Fibroblast of lung (primary cell): ENCODE measurements at regions not wholly inside any gene's neighbourhood (a gene's known extent, or its start where the extent isn't known, plus 50 kb on each side); places are given as distances from the start of the nearest gene placed in this dataset.
A peak's percentile ranks its signal among the peaks of the same experiment; 100 is the strongest.

ENCODE experiments used
- DNase-seq, 2 donors: peaks; one replicate each; pipeline versions ENCODE4 v3.0.0 to v3.0.0-alpha.2; 2010; ENCODE audit warnings: low read depth in 2 of 2
- H2AFZ ChIP-seq: 2 replicates; pipeline ENCODE4 v1.5.1; 2012; ENCODE audit warnings: low read length, control low read depth, inconsistent platforms
- H3K27ac ChIP-seq: 2 replicates; pipeline ENCODE4 v1.5.1; 2011; ENCODE audit warnings: low read length, control low read depth; ENCODE audit not compliant: insufficient read depth
- H3K27me3 ChIP-seq: 2 replicates; pipeline ENCODE4 v1.5.1; 2011; ENCODE audit warnings: mild to moderate bottlenecking, low read length; ENCODE audit not compliant: control insufficient read depth, insufficient read depth
- H3K36me3 ChIP-seq: 2 replicates; pipeline ENCODE4 v1.5.1; 2011; ENCODE audit warnings: low read length; ENCODE audit not compliant: control insufficient read depth, insufficient read depth
- H3K4me1 ChIP-seq: 2 replicates; pipeline ENCODE4 v1.5.1; 2011; ENCODE audit warnings: low read length; ENCODE audit not compliant: control insufficient read depth, insufficient read depth; ENCODE audit errors: extremely low read depth
- H3K4me2 ChIP-seq: 2 replicates; pipeline ENCODE4 v1.5.1; 2011; ENCODE audit warnings: low read length, control low read depth; ENCODE audit not compliant: insufficient read depth; ENCODE audit errors: extremely low read depth
- H3K4me3 ChIP-seq, 4 experiments: fragments of 200-600 bp in 1 of 4; sonication (generic) in 1 of 4; replicated peaks in 1 of 4; 2 replicates each; pipeline ENCODE4 v1.5.1; 2011 to 2016; ENCODE audit warnings: low read length in 4 of 4, low read depth in 3 of 4, mild to moderate bottlenecking in 3 of 4, control low read depth in 2 of 4, inconsistent platforms in 1 of 4, mixed read lengths in 1 of 4; ENCODE audit not compliant: insufficient read depth in 1 of 4; ENCODE audit errors: control extremely low read depth in 1 of 4
- H3K79me2 ChIP-seq: 2 replicates; pipeline ENCODE4 v1.5.1; 2012; ENCODE audit warnings: mild to moderate bottlenecking, low read length, inconsistent platforms; ENCODE audit not compliant: control insufficient read depth, insufficient read depth
- H3K9ac ChIP-seq: 2 replicates; pipeline ENCODE4 v1.5.1; 2011; ENCODE audit warnings: mild to moderate bottlenecking, low read length, control low read depth; ENCODE audit not compliant: insufficient read depth
- H3K9me3 ChIP-seq: 2 replicates; pipeline ENCODE4 v1.5.1; 2012; ENCODE audit warnings: low read depth, low read length; ENCODE audit not compliant: control insufficient read depth, insufficient read depth
- H4K20me1 ChIP-seq: 2 replicates; pipeline ENCODE4 v1.5.1; 2011; ENCODE audit warnings: low read length; ENCODE audit not compliant: control insufficient read depth, insufficient read depth; ENCODE audit errors: extremely low read depth
- EZH2 ChIP-seq: IDR thresholded peaks from 2 replicates; pipeline ENCODE4 v1.5.1; 2012; ENCODE audit warnings: low read length, control low read depth, mild to moderate bottlenecking; ENCODE audit errors: missing control alignments
- TF ChIP-seq, protein P1 (sequence below), 2 donors: IDR thresholded peaks in 1 of 2; conservative IDR thresholded peaks in 1 of 2; 1 replicate in 1 of 2; 2 replicates in 1 of 2; pipeline ENCODE4 v1.5.1; 2011 to 2012; ENCODE audit warnings: low read length in 2 of 2, control low read depth in 1 of 2, inconsistent platforms in 1 of 2, low read depth in 1 of 2, mild to moderate bottlenecking in 1 of 2

DNA sequence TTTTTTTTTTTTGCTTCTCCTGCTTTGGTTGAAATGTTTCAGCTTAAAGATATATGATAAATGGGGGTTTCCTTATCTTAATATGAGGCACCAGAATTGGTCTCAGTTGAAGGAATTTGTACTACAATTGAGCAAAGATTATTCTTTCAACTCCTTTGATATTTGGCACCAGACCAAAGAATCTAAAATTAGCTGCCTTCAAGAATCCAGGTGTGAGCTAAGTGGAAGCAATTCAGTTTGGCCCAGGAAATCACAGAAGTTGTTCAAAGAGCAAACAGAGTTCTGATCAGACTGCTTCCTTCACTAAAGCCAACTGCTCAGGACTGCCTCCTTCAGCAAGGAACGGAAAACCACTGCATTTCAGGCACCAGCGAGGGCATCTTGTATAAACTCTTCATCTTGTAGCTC, 68.3 kb upstream of the BCAR3 start:
- Histone ChIP-seq H3K27me3 (no peaks in the 10 kb centered on the region), H3K4me2 (no peak overlapping the region), H3K27ac (no peak overlapping the region), H4K20me1 (no peaks in the 10 kb centered on the region), H3K79me2 (no peaks in the 10 kb centered on the region), H3K4me3 (no peak overlapping the region), H3K4me1 (peaks cover 10% of the 10 kb centered on the region), H3K9me3 (no peaks in the 10 kb centered on the region), H2AFZ (no peak overlapping the region), H3K9ac (no peak overlapping the region), H3K36me3 (no peaks in the 10 kb centered on the region)
- no peak for TF ChIP-seq EZH2
- TF ChIP-seq, protein P1, sequence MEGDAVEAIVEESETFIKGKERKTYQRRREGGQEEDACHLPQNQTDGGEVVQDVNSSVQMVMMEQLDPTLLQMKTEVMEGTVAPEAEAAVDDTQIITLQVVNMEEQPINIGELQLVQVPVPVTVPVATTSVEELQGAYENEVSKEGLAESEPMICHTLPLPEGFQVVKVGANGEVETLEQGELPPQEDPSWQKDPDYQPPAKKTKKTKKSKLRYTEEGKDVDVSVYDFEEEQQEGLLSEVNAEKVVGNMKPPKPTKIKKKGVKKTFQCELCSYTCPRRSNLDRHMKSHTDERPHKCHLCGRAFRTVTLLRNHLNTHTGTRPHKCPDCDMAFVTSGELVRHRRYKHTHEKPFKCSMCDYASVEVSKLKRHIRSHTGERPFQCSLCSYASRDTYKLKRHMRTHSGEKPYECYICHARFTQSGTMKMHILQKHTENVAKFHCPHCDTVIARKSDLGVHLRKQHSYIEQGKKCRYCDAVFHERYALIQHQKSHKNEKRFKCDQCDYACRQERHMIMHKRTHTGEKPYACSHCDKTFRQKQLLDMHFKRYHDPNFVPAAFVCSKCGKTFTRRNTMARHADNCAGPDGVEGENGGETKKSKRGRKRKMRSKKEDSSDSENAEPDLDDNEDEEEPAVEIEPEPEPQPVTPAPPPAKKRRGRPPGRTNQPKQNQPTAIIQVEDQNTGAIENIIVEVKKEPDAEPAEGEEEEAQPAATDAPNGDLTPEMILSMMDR (conservative IDR thresholded peaks at IDR 0.05 in 1 of 2, IDR thresholded peaks at IDR 0.05 in 1 of 2; ENCODE audit: low read depth in 1 of 2, low read length in 2 of 2) = peak in 1 of 2 donors; percentile 24
- DNase-seq = no peak

DNA sequence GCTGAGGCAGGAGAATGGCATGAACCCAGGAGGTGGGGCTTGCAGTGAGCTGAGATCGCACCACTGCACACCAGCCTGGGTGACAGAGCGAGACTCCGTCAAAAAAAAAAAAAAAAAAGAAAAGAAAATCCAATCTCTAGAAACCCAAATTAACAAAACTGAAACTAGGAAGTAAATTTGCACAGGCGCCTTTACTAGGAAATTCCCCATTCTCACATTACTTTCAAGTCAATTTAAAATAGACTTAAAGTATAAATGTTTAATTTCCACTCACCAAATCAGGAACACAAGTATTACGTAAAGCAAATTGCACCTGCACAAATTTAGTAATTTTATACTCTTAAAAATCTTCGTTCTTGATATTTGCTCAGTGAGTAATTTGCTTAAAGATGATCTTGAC, 67.8 kb upstream of the BCAR3 start:
- TF ChIP-seq, protein P1 (conservative IDR thresholded peaks at IDR 0.05 in 1 of 2, IDR thresholded peaks at IDR 0.05 in 1 of 2; ENCODE audit: low read depth in 1 of 2, low read length in 2 of 2) = no peak
- TF ChIP-seq EZH2 = no peak
- Histone ChIP-seq H2AFZ (no peak overlapping the region), H3K9me3 (no peaks in the 10 kb centered on the region), H3K36me3 (no peaks in the 10 kb centered on the region), H3K4me3 (no peak overlapping the region), H3K4me2 (no peak overlapping the region), H4K20me1 (no peaks in the 10 kb centered on the region), H3K9ac (no peak overlapping the region), H3K27me3 (no peaks in the 10 kb centered on the region), H3K79me2 (no peaks in the 10 kb centered on the region), H3K4me1 (peaks cover 10% of the 10 kb centered on the region), H3K27ac (no peak overlapping the region)
- DNase-seq = no peak

DNA sequence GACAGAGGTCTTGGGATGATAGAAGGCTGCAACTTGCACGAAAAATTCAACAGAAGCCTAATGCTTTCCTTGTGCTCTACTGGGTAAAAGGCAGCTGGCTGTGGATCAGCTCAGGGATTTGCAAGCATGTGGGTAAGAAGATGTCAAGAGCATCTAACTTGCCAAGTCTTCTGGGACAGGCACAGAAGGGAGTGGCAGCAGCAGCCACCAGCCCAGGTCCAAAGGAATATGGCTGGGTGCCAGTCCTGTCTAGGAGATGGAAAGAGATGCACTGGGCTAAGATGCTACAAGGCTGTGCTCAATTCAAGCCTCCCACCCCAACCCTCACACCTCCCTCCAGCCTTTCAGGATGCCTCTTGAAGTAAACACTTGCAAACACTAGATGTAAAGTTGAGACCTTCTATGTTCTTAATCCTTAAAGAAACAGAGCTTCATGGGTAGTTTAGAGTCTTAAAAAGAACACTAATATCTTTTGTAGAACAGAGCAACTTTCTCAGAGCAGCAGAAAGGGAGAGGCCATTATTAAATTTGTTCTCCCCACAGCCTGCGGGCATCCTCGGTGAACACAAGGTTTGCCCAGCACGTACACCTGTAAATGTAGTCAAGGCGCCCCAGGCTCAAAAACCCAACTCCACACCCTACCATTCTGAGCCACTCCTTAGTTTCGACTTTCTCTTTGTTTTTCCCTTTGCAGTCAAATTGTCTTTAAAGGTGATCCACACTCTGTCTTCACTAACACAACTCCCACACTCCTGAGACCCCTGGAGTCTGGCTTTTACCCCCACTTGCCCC, 64.6 kb upstream of the BCAR3 start:
- TF ChIP-seq, protein P1 (conservative IDR thresholded peaks at IDR 0.05 in 1 of 2, IDR thresholded peaks at IDR 0.05 in 1 of 2; ENCODE audit: low read depth in 1 of 2, low read length in 2 of 2) = no peak
- TF ChIP-seq EZH2 = no peak
- no peak overlapping the region for H3K9ac ChIP-seq
- no peaks in the 10 kb centered on the region for H3K36me3 ChIP-seq
- H2AFZ ChIP-seq = no peak overlapping the region
- no peaks in the 10 kb centered on the region for H3K4me1 ChIP-seq
- DNase-seq = no peak
- no peaks in the 10 kb centered on the region for H4K20me1 ChIP-seq
- no peak overlapping the region for H3K27ac ChIP-seq
- no peak overlapping the region for H3K4me2 ChIP-seq
- H3K79me2 ChIP-seq = no peaks in the 10 kb centered on the region
- no peaks in the 10 kb centered on the region for H3K27me3 ChIP-seq
- no peak overlapping the region for H3K4me3 ChIP-seq
- no peaks in the 10 kb centered on the region for H3K9me3 ChIP-seq
